Left lobe of liver (tissue), 2 donors: ENCODE measurements at regions not wholly inside any gene's neighbourhood (a gene's known extent, or its start where the extent isn't known, plus 50 kb on each side); places are given as distances from the start of the nearest gene placed in this dataset.

Experiments used
- ATAC-seq: fragments of 200-7000 bp; cut with Tn5 transposase; one replicate; pipeline ENCODE4 v1.9.1; 2020; ENCODE audit warnings: mild to moderate bottlenecking, moderate library complexity
- DNase-seq: peaks from one replicate; pipeline ENCODE4 v3.0.0-alpha.2; 2020; ENCODE audit warnings: low spot score
- donor health status: DM: no; HTN: no; CAD: no; lungs with moderate emphysema.
- donor health status: DM: no; HTN: yes; CAD: no.

DNA sequence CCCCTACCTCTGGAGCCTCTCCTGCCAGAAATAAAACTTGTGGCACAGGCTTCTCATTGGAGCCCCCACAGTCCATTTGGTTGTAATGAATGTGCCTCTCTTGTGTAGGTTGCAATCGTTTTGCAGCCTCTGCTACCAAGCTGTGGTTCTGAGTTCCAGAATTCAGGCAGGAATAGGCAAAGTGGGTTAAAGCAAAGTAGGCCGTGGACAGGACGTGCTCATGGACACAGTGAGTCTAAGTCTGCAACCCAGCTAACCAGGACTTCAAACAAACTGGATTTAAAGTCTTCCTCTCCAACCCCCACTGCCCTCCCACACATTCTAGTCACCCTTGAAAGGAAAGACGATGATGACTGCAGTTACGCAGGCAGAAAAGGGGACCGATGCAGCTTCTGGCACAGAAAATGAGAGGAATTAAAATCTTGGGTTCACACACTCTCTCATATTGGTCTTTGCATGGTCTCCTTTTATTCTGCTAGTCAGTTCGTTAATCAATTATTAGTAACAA, 260.0 kb downstream of the PIK3R1 start:
- DNase-seq, result no peak
- ATAC-seq, result no peak

GRCh38 chr5:68476854-68477253, 261.3 kb downstream of the PIK3R1 start:
- DNase-seq (peak; percentile 45), ATAC-seq (peak; percentile 85)

DNA sequence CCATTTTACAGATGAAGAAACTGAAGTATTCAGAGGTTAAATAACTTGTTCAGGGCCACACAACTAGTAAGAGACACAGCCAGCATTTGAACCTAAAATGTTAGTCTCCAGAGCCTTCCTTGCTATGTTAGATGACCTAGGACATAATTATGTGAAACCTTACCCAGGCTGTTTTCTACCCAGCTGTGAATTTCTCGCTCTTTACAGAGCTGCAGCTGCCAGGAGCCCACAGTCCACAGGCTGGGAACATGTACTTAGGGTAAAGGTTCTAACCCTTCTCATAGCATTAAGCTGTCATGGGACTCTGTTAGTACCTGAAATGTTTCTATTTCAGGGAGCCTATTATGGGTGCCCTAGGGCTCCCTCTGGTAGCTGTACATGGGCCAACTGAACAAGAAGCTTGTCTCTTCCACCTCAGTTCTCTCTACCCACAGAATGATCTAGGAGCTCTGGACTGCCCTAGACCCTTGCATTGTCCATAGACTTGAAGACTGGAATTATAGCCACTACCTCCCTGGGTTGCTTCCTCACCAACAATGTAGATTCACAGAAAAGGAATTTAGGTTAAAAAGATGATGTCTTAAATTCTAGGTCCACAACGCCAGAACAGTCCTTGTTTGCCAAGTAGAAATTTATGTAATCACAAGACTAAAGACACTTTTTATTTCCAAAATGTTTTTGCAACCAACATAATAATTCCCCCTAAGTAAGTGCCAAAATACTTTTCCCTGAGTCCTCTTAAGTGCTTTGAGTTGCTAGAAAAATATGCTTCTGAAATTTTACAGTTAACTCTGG, 262.9 kb downstream of the PIK3R1 start:
- DNase-seq, result no peak
- ATAC-seq, result peak; percentile 45

GRCh38 chr5:68479524-68479923, 264.0 kb downstream of the PIK3R1 start:
- ATAC-seq (no peak), DNase-seq (no peak)

GRCh38 chr5:68480335-68480940, 264.9 kb downstream of the PIK3R1 start:
- ATAC-seq (no peak), DNase-seq (no peak)

DNA sequence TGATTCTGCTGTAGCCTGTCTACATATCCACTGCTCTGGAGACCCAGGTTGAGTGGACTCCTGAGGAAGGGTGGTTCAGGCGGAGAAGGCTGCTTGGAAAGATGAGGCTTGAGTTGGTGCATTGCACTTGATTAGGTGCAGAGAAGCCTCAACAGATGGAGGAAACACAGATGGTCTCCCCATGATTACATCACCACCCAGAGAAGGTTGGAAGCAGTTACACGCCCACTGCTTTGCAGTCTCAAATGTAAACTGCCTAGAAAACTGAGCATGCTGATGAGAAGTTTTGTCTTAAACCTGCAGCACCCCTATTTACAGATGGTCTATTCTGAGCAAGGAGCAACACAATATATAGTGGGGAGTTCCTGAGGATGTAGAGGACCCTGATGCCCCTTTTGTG, 266.6 kb downstream of the PIK3R1 start:
- DNase-seq (no peak), ATAC-seq (no peak)

GRCh38 chr5:68484307-68485068, 268.9 kb downstream of the PIK3R1 start:
- ATAC-seq (no peak), DNase-seq (no peak)

DNA sequence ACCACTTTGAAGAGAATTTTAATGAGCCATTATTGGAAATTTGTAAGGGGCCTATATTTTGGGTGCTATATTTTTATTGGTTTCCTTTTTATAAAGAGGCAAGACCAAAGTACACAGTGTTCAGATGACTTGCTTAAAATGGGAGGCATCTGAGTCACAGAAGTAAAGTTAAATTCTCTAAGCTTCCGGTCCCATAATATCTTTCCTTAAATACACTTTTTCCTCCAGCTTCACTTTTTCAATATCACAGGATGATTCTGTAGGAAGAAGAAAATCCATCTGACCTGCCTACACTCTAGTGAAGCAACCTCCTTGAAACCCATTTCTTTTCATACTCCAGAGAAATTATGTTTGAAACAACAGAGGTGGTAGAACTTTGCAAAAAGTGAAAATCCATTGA, 274.0 kb downstream of the PIK3R1 start:
- no peak for ATAC-seq
- DNase-seq, result no peak

DNA sequence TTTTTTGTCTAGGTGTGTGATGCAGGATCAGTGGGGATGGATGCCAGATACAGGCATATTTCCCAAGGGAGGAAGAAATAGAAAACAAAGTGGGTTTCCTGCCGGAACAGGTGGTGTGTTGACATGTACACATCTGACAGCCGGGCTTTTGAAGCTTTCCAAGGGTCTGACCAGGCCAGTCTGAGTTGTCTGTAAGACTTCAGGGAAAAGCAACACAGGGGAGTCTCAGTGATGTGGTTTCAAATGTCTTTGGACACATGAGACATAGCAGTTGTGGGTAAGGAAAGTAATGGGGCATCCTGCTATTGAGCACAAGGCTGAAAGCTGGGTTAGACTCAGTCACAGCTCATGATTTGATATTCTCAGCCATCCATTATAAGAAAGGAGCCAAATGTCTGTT, 274.9 kb downstream of the PIK3R1 start:
- no peak for DNase-seq
- ATAC-seq, result no peak

GRCh38 chr5:68494771-68495170, 279.2 kb downstream of the PIK3R1 start:
- DNase-seq (no peak), ATAC-seq (no peak)

- DNase-seq, result no peak
- no peak for ATAC-seq
Measured at GRCh38 chr5:68499987-68500386, 284.4 kb downstream of the PIK3R1 start.

DNA sequence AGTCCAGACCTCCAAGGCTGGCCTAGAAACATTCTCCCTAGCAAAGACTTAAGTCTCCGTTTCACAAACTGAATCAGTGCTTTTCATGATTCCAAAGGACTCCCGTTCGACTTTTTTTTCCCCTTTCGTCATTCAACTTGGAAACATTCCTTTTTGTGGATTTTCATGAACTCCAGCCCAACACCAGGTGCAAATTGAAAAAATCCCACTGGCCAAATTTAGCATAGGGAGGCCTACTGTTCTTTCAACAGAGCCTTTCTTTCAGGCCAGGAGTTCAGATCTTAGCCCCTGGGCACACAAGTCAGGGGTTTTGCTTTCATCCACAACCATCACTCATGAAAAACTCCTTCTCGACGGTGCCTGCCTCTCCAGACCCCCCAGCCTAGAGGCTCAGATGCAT, 285.3 kb downstream of the PIK3R1 start:
- no peak for ATAC-seq
- no peak for DNase-seq

DNA sequence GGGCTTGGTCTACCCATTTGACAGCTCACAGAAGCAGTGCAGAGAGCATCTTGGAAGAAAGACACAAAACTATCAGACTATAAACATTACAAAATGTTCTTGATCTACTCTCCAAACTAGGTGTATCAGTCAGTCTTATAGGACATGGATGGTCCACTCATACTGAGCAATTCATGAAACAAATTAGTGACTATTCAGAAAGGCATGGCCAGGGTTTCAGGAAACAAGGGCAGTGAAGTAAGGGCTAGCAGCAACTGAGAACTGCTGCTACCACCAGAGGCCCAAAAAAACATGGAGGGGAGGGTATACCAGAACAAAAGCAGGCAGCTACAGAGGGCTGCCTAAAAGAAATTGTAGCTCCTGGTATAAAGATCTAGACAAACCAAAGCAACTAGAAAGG, 287.0 kb downstream of the PIK3R1 start:
- DNase-seq (no peak), ATAC-seq (no peak)

- ATAC-seq (no peak), DNase-seq (no peak)
Measured at GRCh38 chr5:68504306-68504705, 288.8 kb downstream of the PIK3R1 start.

GRCh38 chr5:68505917-68506860, 290.6 kb downstream of the PIK3R1 start:
- DNase-seq (no peak), ATAC-seq (no peak)

DNA sequence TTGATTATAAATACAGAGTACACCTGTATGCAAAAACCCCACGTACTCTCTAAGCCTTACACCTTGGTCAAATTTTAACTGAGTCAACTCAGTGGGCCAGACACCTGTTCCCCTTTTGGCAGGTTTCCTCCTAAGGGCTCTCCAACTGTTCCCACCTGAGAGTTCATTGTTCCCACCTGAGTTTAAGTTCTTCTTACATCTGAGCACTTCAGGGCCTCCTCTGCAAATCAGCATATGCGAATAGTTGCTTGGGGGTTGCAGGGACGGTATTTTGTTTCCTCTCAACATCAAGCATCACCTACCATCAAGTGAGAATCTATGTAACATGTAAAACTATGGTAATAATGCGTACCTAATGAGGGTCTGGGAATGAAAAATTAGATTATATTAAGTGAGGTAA, 300.0 kb downstream of the PIK3R1 start:
- ATAC-seq, result no peak
- DNase-seq, result no peak

DNA sequence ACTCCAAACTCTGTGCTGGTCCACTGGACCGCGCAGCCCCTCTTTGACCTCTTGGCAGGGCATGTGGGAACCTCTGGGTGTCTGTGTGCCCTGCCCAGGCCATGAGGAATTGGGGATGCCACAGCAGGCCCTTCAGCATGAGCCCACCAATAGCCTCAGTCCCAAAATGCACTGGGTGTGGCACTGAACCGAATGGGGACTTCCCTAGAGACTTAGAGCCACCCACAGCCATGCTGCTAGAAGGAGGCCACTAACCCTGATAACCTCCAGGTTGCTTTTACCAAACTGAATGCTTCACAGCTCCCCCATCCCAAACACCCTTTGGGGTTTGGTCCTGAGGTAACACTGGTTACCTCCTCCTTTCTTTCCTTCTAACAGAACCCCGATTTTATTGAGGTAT, 302.7 kb downstream of the PIK3R1 start:
- ATAC-seq, result no peak
- DNase-seq, result no peak

DNA sequence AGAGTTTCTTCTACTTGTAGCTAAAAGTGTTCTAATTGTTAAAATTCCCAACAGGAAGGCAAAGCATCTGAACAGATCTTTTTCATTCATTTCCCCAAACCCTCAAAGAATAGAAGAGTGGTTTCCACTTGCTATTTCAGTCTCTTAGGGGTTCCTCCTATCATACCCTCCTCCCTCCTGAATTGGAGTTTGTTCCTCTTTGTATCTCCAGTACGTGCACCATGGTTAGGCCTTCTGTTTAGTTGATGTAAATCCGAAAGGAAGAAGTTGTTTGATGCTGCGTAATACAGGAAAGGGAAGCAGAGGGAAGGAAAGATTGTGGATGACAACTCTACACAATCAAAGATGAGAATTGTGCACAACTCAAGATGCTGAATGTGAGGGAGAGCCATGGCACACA, 303.6 kb downstream of the PIK3R1 start:
- ATAC-seq (peak; percentile 21), DNase-seq (no peak)

DNA sequence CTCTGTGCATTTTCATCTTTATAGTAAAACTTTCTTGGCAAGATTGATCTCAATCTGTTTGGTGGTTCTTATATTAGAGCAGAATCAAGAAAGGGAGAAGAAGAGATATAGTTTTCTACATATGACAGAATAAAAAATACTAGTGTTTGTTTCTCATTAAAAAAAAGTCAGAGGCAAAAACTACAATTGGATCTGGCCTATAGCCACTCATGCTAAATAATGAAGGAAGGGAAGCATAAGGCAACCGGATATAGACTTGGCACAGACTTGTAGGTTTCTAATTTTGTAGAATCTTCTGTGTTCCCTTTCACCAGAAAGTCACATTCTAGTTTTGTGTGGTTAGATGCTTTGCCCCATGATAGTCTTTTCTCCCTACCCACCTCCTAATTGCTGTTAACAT, 306.2 kb downstream of the PIK3R1 start:
- ATAC-seq, result no peak
- DNase-seq, result no peak

GRCh38 chr5:68522863-68523262, 307.3 kb downstream of the PIK3R1 start:
- DNase-seq, result no peak
- ATAC-seq, result no peak

- DNase-seq (no peak), ATAC-seq (no peak)
Measured at GRCh38 chr5:68528821-68529273, 313.3 kb downstream of the PIK3R1 start.
